Activated CD4-positive, alpha-beta T cell treated with anti-CD3 and anti-CD28 coated beads, Interleukin-2, amount 10 ng/mL, durations not matched to agents 7 days and 5 days (primary cell): ENCODE measurements at regions not wholly inside any gene's neighbourhood (a gene's known extent, or its start where the extent isn't known, plus 50 kb on each side); places are given as distances from the start of the nearest gene placed in this dataset.

Experiments
- CTCF ChIA-PET: fragments of 350-600 bp; sonication (Branson Sonifier 250); formaldehyde crosslinking; loops from one replicate; lab custom pipeline; 2021; ENCODE audit warnings: antibody characterized with exemption; lab: Charles Lee
- POLR2A ChIA-PET: fragments of 350-600 bp; sonication (Branson Sonifier 250); formaldehyde crosslinking; loops from one replicate; lab custom pipeline; 2021; ENCODE audit warnings: antibody characterized with exemption; lab: Charles Lee
- DNase-seq: peaks from one replicate; pipeline ENCODE4 v3.0.0-alpha.2; 2020
- H3K27ac Mint-ChIP-seq: one replicate; pipeline ENCODE4 v1.8.0; 2021; ENCODE audit warnings: mild to moderate bottlenecking, moderate library complexity, mixed read lengths
- H3K27me3 Mint-ChIP-seq: one replicate; pipeline ENCODE4 v1.8.0; 2021; ENCODE audit warnings: mixed read lengths
- H3K36me3 Mint-ChIP-seq: one replicate; pipeline ENCODE4 v1.8.0; 2021; ENCODE audit warnings: low read depth, mixed read lengths
- H3K4me1 Mint-ChIP-seq: one replicate; pipeline ENCODE4 v1.8.0; 2021; ENCODE audit warnings: mixed read lengths
- H3K4me3 Mint-ChIP-seq: one replicate; pipeline ENCODE4 v1.8.0; 2021; ENCODE audit warnings: mild to moderate bottlenecking, moderate library complexity, mixed read lengths
- H3K9me3 Mint-ChIP-seq: one replicate; pipeline ENCODE4 v1.8.0; 2021; ENCODE audit warnings: mixed read lengths

GRCh38 chr15:94582368-94582767 is 351.0 kb downstream of the MCTP2 start:
- Mint-ChIP-seq H3K36me3 (no peaks in the 10 kb centered on the region), H3K9me3 (no peaks in the 10 kb centered on the region), H3K4me1 (peaks cover 27% of the 10 kb centered on the region), H3K27ac (no peak overlapping the region), H3K27me3 (peaks cover 76% of the 10 kb centered on the region), H3K4me3 (no peak overlapping the region)
- POLR2A ChIA-PET = no interaction called here
- CTCF ChIA-PET = interaction anchor here (1.2 to 2.5 kb wide), 2 partner anchors 18 to 25 kb away, joined by 3 to 7 read pairs; no protein-coding TSS in a partner anchor
- peak; percentile 43 for DNase-seq

DNA sequence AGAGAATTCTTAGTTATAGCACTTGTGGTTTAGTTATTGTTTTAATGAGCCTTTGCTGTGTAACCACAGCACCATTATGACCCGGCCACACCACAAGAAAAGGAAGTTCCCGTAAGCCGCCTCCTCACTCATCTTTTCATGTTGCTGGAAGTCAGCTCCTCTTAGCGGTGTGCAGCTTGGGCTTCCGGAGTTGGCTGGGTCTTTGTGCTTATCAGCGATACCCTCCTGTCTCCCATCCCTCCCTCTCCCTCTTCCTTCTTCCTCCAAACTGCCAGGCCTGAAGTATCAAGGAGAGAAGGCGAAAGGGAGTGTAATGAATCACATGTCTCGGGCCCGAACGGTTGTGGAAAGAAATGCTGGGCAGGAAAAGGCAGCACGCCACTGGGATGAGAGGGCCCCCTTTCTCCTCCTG is 353.5 kb downstream of the MCTP2 start:
- no peaks in the 10 kb centered on the region for H3K9me3 Mint-ChIP-seq
- peak; percentile 74 for DNase-seq
- H3K27me3 Mint-ChIP-seq = peaks cover 85% of the 10 kb centered on the region
- peaks cover 27% of the 10 kb centered on the region for H3K4me1 Mint-ChIP-seq
- no peaks in the 10 kb centered on the region for H3K36me3 Mint-ChIP-seq
- ChIA-PET CTCF (interaction anchor here (0.6 kb wide), 1 partner anchor 18 kb away, joined by 4 read pairs; no protein-coding TSS in a partner anchor), POLR2A (no interaction called here)
- peak overlapping the region; percentile 12 for H3K4me3 Mint-ChIP-seq
- H3K27ac Mint-ChIP-seq = peak overlapping the region; percentile 43

GRCh38 chr15:94586099-94586498 is 354.7 kb downstream of the MCTP2 start:
- Mint-ChIP-seq H3K9me3 (no peaks in the 10 kb centered on the region), H3K27me3 (peaks cover 83% of the 10 kb centered on the region), H3K4me3 (no peak overlapping the region), H3K36me3 (no peaks in the 10 kb centered on the region), H3K4me1 (peaks cover 27% of the 10 kb centered on the region), H3K27ac (no peak overlapping the region)
- DNase-seq = no peak
- CTCF ChIA-PET = no interaction called here
- POLR2A ChIA-PET = no interaction called here

DNA sequence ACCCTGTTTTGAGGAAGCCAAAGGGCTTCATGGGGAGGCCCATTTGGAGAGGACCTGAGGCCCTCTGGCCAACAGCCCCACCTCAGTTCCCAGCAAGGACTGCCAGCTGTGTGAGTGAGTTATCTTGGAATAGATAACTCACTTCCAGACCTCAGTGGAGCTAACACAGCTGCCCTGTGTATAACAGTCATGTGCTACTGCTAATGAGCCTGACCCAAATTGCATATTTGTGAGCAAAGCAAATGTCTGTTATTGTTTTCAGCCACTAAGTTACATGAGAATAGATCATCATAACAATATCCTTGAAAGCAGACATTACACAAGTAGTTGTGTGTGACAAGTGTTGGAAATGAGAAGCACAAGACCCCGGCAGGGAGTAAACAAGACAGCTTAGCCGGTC is 355.8 kb downstream of the MCTP2 start:
- H3K4me3 Mint-ChIP-seq = no peak overlapping the region
- DNase-seq = no peak
- no peak overlapping the region for H3K27ac Mint-ChIP-seq
- no peaks in the 10 kb centered on the region for H3K9me3 Mint-ChIP-seq
- H3K4me1 Mint-ChIP-seq = peaks cover 27% of the 10 kb centered on the region
- POLR2A ChIA-PET = no interaction called here
- CTCF ChIA-PET = no interaction called here
- H3K27me3 Mint-ChIP-seq = peaks cover 75% of the 10 kb centered on the region
- H3K36me3 Mint-ChIP-seq = no peaks in the 10 kb centered on the region

GRCh38 chr15:94588993-94589392 is 357.6 kb downstream of the MCTP2 start:
- ChIA-PET CTCF (no interaction called here), POLR2A (no interaction called here)
- Mint-ChIP-seq H3K4me3 (no peak overlapping the region), H3K36me3 (no peaks in the 10 kb centered on the region), H3K4me1 (peaks cover 22% of the 10 kb centered on the region), H3K27ac (no peak overlapping the region), H3K27me3 (peaks cover 74% of the 10 kb centered on the region), H3K9me3 (no peaks in the 10 kb centered on the region)
- DNase-seq = no peak

DNA sequence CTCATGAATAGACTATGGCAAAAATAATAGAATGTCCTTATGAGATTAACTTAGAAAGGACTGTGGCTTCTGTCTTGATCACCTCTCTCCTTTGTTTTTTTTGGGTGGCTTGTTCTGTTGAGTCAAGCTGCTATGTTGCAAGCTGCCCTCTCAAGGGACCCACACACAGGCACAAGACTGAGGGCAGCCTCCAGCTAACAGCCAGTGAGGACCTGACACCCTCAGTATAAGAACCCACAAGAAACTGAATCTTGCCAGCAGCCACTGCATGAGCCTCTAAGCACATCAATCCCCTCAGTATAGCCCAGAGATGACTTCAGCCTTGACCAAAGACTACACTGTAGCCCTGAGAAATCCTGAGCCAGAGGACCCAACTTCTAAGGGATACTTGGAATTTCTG is 361.1 kb downstream of the MCTP2 start:
- ChIA-PET CTCF (interaction anchor here (1.2 kb wide), 1 partner anchor 15 kb away, joined by 3 read pairs; no protein-coding TSS in a partner anchor), POLR2A (no interaction called here)
- no peaks in the 10 kb centered on the region for H3K9me3 Mint-ChIP-seq
- no peaks in the 10 kb centered on the region for H3K4me1 Mint-ChIP-seq
- H3K4me3 Mint-ChIP-seq = no peak overlapping the region
- no peaks in the 10 kb centered on the region for H3K36me3 Mint-ChIP-seq
- peaks cover 62% of the 10 kb centered on the region for H3K27me3 Mint-ChIP-seq
- DNase-seq = no peak
- no peak overlapping the region for H3K27ac Mint-ChIP-seq

- H3K4me1 Mint-ChIP-seq = no peaks in the 10 kb centered on the region
- ChIA-PET CTCF (interaction anchor here (0.7 kb wide), 1 partner anchor 35 kb away, joined by 3 read pairs; no protein-coding TSS in a partner anchor), POLR2A (no interaction called here)
- H3K9me3 Mint-ChIP-seq = no peaks in the 10 kb centered on the region
- H3K27ac Mint-ChIP-seq = no peak overlapping the region
- no peaks in the 10 kb centered on the region for H3K36me3 Mint-ChIP-seq
- no peak for DNase-seq
- H3K4me3 Mint-ChIP-seq = no peak overlapping the region
- H3K27me3 Mint-ChIP-seq = peaks cover 56% of the 10 kb centered on the region
Measured at GRCh38 chr15:94596707-94597106, 365.3 kb downstream of the MCTP2 start.

DNA sequence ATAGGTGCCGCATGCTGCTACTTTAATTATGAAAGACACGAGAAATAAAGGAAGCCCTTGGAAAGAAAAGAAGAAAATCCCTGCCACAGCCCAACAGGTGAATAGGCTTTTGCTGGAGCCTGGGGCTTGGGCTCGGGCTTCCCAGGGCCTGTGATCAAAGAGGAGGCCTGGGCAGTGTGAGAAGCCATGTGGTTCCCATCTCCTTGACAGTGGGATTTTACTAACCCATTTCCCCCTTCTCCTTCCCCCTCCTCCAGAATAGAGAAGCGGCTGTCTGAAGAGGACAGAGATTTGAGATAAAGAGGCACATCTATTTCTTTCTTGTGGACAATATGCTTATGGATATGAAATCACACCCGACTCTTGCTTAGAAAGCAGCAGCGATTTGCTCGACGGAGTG is 369.1 kb downstream of the MCTP2 start:
- ChIA-PET CTCF (interaction anchor here (0.9 to 1.3 kb wide), 2 partner anchors 8 to 17 kb away, joined by 3 to 4 read pairs; no protein-coding TSS in a partner anchor), POLR2A (no interaction called here)
- Mint-ChIP-seq H3K4me1 (no peaks in the 10 kb centered on the region), H3K9me3 (no peaks in the 10 kb centered on the region), H3K27ac (no peak overlapping the region), H3K4me3 (no peak overlapping the region), H3K36me3 (no peaks in the 10 kb centered on the region), H3K27me3 (peaks cover 48% of the 10 kb centered on the region)
- no peak for DNase-seq

- H3K36me3 Mint-ChIP-seq = no peaks in the 10 kb centered on the region
- H3K27ac Mint-ChIP-seq = no peak overlapping the region
- peaks cover 56% of the 10 kb centered on the region for H3K27me3 Mint-ChIP-seq
- DNase-seq = no peak
- H3K9me3 Mint-ChIP-seq = no peaks in the 10 kb centered on the region
- ChIA-PET CTCF (interaction anchor here (0.6 kb wide), 1 partner anchor 19 kb away, joined by 4 read pairs; no protein-coding TSS in a partner anchor), POLR2A (no interaction called here)
- no peak overlapping the region for H3K4me3 Mint-ChIP-seq
- peaks cover 18% of the 10 kb centered on the region for H3K4me1 Mint-ChIP-seq
Measured at GRCh38 chr15:94602754-94603470, 371.6 kb downstream of the MCTP2 start.

GRCh38 chr15:94606286-94606685 is 374.9 kb downstream of the MCTP2 start:
- Mint-ChIP-seq H3K4me3 (no peak overlapping the region), H3K27ac (no peak overlapping the region), H3K4me1 (peaks cover 22% of the 10 kb centered on the region), H3K27me3 (peaks cover 56% of the 10 kb centered on the region), H3K36me3 (no peaks in the 10 kb centered on the region), H3K9me3 (no peaks in the 10 kb centered on the region)
- ChIA-PET CTCF (no interaction called here), POLR2A (no interaction called here)
- DNase-seq = no peak

GRCh38 chr15:94607176-94607654 is 375.9 kb downstream of the MCTP2 start:
- peak; percentile 8 for DNase-seq
- Mint-ChIP-seq H3K9me3 (no peaks in the 10 kb centered on the region), H3K27me3 (peaks cover 58% of the 10 kb centered on the region), H3K27ac (no peak overlapping the region), H3K4me3 (peak overlapping the region; percentile 11), H3K36me3 (no peaks in the 10 kb centered on the region), H3K4me1 (peaks cover 22% of the 10 kb centered on the region)
- ChIA-PET POLR2A (no interaction called here), CTCF (interaction anchor here (0.5 to 1.2 kb wide), 2 partner anchors 25 to 1583 kb away, joined by 3 to 7 read pairs; no protein-coding TSS in a partner anchor)

DNA sequence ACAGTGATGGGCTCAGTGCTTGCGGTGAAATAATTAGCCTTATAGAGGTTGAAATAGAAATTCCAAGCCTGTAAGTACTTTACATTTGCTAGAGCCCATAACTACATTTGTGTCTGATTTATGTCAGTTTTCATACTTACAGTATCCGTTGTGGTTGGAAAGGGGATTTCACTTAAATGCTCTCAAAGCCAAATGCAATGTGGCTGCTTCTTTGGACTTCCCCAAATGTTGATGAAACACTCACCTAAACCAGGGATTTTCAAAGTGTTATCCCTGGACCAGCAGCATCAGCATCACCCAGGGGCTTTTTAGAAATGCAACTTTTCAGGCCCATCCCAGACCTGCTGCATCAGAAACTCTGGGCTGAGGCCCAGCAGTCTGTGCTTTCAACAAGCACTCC is 378.7 kb downstream of the MCTP2 start:
- DNase-seq = no peak
- H3K36me3 Mint-ChIP-seq = no peaks in the 10 kb centered on the region

GRCh38 chr15:94610485-94610884 is 379.1 kb downstream of the MCTP2 start:
- CTCF ChIA-PET = no interaction called here
- Mint-ChIP-seq H3K27me3 (peaks cover 54% of the 10 kb centered on the region), H3K36me3 (no peaks in the 10 kb centered on the region)

More for the DNA sequence above, 378.7 kb downstream of the MCTP2 start:
- H3K27ac Mint-ChIP-seq = no peak overlapping the region
- no peaks in the 10 kb centered on the region for H3K9me3 Mint-ChIP-seq
- CTCF ChIA-PET = no interaction called here
- H3K4me1 Mint-ChIP-seq = peaks cover 22% of the 10 kb centered on the region
- no peak overlapping the region for H3K4me3 Mint-ChIP-seq
- POLR2A ChIA-PET = no interaction called here
- H3K27me3 Mint-ChIP-seq = peaks cover 58% of the 10 kb centered on the region

More at GRCh38 chr15:94610485-94610884, 379.1 kb downstream of the MCTP2 start:
- H3K9me3 Mint-ChIP-seq = no peaks in the 10 kb centered on the region
- DNase-seq = no peak
- POLR2A ChIA-PET = no interaction called here
- peaks cover 22% of the 10 kb centered on the region for H3K4me1 Mint-ChIP-seq
- no peak overlapping the region for H3K4me3 Mint-ChIP-seq
- no peak overlapping the region for H3K27ac Mint-ChIP-seq
